Hindlimb muscle (tissue), 1 donor: ENCODE measurements at regions not wholly inside any gene's neighbourhood (a gene's known extent, or its start where the extent isn't known, plus 50 kb on each side); places are given as distances from the start of the nearest gene placed in this dataset.
A peak's percentile ranks its signal among the peaks of the same experiment; 100 is the strongest.

Source experiments
- DNase-seq: peaks from one replicate; pipeline ENCODE4 v3.0.0-alpha.2; 2013

DNA sequence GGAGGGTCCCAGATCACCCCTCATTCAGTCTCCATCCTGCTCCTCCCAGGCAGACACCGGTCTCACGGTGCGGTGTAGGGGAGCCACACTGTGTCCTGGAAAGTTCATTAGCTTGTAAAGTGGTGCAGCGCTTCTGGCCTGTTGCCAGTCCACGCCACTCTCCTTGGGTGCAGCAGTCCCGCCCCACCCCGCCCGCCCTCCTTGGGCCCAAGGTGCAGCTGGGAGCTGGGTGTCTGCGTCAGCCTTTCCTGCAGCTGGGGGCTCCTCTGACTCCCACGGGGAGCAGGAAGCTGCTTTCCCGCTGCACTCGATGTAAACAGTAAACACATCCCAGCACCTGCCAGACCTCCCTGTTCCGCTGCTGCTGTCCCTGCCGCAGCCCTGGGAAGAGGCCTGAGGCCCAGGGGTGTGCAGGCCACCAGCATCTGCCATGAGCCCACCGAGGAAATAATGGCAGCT is 53.8 kb upstream of the ASB18 start:
- DNase-seq: no peak

DNA sequence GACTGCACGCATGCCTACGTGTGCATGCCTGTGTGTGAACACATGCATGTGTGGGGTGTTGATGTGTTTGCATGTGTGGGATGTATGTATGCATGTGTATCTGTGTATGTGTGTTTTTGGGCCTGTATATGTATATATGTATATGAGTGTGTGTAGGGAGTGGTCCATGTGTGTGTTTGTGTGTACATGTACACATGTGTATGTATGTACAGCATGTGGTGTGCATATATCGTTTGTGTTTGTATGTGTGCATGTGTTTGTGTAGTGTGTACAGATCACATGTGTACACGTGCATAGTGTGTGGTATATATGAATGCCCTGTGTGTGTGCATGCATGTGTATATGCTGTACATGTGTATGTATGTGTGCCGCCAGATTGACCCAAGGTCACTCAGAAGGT is 54.2 kb upstream of the ASB18 start:
- DNase-seq: no peak

DNA sequence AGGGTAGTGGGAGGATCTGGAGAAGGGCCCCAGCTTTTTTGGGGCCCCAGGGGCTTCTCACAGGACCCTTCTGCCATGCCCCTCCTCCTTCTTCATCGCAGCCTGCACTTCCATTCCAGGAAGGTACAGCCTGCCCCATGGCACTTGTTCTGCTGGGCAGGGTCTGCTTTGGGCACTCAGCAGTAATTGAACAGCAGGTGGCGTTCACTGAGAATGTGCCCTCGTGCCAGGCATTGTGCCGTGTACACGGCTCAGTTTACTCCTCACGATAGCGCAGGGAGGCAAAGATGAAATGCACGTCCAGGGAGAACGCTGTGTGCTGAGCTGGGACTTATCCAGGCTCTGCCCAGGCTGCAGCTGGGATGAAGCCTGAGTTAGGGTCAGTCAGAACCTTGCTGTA is 54.8 kb upstream of the ASB18 start:
- DNase-seq: no peak

DNA sequence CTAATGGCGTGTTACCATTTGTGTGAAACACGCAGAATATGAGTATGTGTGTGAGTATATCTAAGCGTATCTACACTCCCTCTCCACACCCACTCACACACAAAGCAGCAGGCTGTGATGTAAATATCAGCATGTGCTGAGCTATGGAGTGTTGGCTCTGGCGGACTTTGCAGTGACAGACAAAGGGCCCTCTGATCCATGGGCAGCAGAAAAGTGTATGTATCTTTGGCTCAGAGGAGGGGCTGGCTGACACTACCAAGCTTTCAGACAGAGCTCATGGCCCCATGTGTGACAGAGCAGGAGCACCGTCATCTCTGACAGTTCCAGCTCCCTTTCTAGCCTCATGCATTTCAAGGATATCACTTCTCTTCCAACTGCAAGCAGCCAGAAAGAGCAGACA is 57.2 kb upstream of the ASB18 start:
- no peak for DNase-seq

DNA sequence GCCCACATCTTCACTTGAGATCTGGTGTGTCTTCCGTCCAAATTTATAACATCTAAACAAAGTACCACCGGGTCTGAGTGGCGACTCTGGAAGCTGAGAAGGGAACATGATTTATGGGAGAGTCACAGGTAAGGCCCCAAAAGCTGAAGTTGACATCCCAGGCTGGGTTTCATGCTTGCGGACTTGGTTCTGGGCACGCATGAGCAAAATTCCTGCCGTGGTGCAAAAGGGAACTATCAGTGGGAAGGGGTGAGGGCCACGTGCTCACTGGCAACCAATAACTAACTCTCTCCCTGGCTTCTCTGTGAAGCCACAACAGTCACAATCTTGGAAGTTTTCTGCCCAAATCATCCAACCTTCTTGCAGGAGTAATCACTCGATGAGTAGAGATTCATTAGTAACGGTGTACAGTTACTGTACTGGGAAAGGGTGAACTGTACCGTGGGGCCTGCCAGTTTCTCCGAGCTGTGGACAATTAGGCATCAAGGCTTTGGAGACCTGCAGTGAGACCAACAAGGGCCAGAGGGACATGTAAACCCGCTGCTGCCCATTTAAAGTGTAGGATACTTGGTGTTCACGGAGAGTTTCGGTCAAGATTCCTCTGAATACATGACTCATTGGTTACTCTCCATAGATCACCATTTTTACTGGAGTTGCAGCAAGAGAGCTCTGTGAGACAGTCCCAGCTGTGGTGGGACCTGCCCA is 69.4 kb upstream of the ASB18 start:
- no peak for DNase-seq

DNA sequence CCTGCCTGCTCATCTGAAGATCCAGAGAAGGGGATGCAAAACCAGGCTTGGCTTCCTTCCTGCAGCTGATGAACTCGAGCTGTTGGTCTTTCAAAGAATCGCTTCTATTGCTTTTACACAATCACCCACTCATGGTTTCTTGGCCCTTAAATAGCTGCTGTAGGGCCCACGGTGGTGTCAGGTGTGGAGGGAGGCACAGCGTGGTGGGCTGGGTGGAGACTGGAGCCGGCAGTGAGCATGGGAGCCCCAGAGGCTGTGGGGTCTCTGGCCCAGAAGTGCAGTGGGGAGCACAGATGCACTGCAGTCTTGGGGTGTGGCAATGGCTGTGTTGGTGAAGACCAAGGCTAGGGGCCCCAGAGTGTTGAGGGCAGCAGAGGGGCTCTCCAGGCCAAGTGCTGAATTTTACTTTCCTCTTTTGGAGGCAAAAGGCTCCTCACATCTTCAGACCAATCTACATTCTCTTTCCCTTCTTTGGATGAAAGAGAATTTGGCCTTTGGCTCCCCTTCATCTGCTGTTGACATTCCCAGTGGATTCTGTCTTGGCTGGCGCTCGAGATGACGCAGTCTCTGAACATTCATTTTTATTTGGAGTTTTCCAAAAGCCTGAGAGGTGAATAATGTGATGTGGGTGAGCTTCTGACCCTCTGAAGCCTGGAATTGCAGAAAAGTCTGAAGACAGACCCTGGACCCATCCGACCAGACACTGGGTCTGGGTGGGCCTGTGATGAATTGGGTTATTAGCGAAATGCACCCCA is 70.1 kb upstream of the ASB18 start:
- DNase-seq: peak; percentile 60

DNA sequence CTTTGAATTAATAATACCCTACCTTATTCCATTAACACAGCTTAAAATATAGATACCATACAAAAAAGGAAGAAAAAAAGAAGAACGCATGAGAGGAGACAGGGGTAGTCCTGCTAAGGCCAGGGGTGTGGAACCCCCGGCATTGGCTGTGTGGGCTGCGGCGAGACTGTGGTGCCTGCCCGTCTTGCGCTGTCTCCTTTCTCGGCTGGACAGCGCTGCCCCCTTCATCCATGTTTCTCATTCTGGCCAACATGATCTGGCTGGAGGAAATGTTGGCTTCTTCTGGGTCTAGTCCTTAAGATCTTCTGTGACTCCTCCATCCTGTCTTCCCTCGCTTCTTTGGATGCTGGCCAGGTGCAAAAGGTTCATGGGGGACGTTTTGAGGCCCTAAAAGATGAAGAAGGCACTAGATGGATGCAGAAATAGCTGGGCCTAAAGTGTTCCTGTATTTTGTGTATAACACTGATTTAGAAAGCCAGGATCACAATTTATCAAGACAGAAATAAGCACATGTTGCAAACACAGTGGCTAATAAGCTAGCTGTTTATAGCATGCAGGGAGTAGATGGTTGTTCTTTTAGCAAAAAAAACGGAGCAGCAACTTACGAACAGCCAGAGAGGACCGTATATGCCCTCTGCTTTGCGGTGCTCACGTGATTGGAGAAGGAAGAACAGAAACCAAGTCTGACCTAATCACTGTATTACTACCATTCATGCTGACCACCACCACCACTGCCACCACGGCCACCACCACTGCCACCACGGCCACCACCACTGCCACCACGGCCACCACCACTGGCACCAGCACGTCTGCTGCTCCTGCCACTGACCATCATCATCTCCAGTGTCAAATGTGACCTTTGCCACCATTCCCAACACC is 71.7 kb upstream of the ASB18 start:
- no peak for DNase-seq

DNA sequence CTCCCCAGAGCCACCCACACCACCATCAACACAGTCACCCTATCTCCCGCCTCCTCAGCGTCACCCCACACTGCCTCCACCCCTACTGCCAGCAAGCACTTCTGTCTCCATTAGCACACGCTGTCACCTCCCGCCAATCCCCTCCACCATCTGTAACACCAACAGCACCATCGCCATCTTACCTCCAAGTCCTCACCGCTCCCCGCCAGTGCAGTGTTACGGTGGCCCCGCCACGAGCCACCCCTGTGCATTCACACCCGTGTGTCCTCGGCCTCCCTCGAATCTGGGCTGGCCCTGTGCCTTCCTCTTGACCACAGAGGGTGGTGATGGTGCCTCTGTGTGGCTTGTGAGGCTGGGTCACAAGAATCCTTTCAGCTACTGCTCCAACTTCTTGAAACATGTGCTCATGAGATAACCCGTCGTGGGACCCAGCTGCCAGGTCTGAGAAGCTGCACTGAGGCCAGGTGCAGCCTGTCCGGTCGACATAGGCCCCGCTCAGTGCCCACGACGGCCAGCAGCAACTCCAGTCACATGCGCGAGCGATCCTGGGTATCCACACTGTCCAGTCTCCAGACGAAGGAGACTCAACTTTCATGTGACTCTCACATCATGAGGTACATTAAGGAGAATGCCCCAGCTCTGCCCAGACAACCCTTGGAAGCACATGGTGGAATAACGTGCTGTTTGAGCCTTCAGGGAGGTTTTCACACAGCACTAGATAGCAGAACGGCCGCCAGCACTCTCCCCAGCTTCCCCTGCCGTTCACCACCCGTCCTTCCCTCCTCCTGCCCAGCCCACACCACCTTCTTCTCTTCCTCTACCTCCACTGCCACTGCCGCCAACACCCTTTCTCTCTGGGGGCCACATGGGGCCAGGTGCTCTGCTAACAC is 72.6 kb upstream of the ASB18 start:
- no peak for DNase-seq

DNA sequence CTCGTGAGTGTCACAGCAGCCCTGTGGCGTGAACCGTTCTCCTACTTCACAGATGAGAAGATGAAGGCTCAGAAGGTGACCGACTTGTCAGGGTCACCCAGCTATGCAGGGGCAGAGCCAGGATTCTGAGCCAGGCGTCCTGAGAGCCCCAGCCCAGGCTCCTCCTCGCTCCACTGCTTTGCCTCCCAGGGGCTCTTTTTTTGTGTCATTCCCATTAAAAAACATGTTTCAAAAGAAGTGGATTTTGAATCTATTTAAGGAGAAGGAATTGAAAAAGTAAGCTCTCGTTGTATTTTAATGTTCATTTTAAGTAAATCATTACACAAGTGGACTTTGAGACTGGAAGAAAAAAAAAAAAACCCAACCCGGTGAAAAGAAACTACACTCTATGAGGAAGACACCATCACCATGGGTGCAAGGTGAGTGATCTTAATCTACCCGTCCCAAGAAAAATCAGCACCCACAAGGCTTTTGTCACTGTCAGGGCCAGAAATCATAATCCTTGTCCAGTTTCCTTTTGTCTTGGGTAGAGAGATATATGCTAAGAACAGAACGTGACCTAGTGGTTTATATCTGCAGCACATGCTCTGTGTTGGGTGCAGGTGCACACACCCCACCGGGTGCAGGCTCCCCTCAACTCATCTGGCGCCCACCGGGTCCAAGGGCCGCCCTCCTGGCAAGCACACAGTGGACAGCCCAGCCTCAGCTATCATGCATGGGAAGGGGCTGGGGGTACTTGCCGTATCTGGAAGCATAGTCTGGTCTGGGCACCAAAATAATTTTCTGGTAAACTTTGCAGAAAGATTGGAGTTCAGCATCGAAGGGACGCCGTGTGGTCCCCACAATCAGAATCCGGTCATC is 73.5 kb upstream of the ASB18 start:
- no peak for DNase-seq

DNA sequence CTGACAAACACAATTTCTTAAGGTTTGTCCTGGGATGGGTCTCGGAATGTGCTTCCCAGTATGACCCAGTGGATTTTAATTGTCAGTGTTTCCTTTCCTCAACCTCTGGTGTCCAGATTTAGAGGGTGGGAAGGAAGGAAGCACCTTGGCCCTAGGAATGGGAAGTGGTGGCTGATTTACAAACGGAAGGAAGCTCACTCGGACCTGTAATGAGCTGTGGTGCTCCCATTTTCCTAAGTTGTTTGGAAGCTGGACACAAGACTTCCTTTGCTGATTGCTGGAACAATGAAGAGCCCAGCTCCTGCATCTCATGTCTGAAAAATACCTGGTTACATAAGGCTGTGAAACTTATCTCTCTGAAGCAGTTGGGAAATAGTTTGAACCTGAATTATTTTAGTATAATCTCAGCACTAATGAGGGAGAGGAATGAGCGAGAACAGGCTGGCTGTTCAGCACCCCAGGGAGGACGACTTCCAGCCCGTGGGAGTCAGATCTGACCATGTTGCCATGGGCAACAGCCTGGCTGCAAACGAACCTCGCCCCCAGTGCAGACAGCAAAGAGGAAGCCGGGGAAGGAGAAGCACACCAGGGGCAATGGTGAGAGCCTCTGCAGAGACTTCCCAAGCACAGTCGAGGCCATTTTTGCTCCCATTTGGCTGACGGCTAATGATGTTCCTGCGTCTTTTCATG is 74.4 kb upstream of the ASB18 start:
- DNase-seq: no peak

DNA sequence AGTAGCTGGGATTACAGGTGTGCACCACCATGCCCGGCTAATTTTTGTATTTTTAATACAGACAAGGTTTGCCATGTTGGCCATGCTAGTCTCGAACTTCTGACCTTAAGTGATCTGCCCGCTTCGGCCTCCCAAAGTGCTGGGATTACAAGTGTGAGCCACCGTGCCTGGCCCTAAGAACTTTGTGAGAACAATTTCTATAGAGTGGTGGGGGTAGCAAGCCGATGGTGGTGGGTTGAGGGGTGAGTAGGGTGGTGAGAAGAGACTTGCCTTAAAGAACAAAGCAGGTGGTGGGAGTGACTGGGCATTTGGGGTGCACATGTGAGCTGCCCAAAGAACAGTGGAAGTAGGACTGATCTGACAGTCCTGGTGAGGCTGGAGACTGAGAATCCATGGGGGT is 76.0 kb upstream of the ASB18 start:
- no peak for DNase-seq

DNA sequence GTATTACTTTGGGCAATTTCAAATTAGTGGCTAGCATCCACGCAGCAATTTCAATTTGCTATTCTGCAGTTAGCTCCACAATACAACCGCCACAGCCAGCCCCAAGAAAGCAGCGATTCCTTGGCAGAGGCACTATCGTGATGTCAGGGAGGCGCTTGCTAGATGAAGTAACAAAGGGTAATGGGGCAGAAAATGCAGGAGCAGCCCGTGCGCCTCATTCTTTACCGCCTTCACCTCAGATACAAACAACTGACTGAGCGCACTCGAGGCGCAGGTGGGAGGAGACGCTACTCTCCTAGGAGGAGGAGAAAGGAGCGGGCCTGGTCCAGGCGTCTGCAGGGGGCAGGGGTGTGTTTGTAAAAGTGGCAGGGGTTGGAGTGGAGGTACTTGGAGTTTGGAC is 76.9 kb upstream of the ASB18 start:
- DNase-seq: no peak

DNA sequence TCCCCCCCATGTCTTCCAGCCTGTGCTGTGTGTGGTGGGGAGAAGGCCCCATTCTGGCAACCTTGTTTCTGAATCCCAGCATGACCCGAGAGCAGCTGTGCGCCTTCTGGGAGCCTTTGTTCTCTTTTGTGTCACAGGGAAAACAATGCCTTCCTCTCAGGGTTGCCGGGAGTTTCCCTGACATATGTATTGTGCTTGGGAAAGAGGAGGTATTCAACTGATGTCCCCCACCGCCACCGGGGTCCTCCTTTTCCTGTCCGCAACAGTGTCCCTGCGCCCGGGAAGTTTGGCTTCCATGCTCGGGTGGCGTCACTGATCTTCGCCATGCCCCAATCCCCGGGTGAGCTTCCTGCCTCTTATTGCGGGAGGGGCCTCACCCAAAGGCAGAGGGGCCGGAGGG is 77.5 kb upstream of the ASB18 start:
- no peak for DNase-seq

DNA sequence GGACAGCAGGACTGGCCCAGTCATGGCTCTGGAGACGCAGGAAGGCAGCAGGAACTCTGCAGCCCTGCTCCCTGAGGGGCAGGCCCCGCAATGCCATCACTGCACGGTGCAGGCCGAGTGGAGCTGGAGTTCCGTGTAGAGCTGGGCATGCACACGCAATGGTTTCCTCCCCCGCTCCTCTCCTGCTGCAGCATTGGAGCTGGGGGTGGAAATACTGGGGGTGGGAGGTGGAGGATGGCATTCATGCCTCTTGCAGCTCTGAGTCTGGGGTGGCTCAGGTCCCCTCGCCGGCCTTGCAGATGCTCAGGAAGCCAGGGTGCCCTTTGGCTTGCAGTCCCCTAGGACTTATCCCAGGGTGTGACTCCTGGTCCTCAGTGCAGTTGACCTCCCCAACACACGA is 78.3 kb upstream of the ASB18 start:
- no peak for DNase-seq

DNA sequence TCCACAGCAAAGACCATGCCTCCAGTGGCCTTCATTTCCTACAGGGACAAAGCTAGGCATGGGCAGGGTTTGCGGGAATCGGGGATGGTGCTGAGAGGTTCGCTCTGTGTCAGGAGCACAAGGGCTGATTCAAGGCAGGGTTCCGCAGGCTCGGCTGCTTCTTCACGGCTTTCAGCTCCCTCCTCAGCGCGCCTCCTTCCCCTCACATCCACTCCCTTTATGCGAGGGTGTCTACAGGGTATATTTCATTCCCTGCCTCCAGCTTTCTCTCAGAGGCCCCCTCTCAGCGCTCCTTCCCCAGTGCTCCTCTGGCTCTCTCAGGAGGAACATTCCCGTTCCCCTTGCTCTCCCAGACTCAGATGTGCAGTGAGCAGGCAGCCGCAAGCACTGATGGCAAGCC is 78.7 kb upstream of the ASB18 start:
- no peak for DNase-seq

DNA sequence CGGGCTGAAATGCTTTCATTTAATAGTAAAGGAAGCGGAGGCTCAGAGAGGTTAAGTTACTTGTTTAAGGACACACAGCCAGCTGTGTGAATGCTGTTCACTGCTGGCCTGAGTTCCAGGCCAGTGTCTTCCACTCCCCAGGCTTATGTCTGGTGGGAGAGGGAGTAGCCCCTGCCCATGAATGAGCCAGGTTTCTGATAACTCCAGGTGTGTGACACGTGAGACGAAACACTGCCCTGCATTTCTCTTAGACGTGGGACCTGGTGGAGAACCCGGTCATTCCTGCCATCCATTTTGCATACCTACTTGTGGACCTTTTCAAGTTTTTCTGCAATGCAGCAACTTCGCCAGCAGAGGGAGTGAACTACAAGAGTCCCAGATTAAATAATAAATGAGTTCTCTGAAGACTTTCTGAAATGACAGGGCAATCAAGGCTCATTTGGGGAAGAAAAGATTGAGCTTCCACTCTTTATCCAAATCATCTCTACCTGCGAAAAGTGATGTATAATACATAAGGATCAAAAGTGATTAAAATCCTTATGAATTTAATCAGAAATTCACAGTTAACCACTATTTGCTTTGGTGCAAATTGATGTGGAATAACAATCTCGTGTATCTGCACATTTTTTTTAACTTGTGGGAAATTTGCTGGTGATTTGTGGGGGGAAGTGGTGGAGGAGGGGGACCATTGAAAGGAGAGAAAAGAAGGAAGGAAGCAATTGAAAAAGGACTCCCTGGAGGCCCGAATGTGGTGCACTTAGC is 79.4 kb upstream of the ASB18 start:
- peak; percentile 46 for DNase-seq

DNA sequence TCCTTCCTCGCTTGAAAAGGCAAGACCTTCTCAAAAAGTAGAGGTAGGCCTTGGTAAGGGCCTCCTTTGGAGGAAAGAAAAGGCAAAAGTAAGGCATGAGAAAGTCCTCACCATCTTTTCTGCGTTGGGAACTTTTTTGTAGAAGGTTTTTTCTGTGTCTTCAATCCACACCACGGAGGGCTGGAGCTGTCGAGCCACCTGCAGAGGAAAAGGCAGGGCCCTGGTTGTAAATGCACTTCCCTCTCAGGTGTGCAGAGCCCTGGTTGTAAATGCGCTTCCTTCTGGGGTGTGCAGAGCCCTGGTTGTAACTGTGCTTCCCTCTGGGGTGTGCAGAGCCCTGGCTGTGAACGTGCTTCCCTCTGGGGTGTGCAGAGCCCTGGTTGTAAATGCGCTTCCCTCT is 80.2 kb upstream of the ASB18 start:
- no peak for DNase-seq

DNA sequence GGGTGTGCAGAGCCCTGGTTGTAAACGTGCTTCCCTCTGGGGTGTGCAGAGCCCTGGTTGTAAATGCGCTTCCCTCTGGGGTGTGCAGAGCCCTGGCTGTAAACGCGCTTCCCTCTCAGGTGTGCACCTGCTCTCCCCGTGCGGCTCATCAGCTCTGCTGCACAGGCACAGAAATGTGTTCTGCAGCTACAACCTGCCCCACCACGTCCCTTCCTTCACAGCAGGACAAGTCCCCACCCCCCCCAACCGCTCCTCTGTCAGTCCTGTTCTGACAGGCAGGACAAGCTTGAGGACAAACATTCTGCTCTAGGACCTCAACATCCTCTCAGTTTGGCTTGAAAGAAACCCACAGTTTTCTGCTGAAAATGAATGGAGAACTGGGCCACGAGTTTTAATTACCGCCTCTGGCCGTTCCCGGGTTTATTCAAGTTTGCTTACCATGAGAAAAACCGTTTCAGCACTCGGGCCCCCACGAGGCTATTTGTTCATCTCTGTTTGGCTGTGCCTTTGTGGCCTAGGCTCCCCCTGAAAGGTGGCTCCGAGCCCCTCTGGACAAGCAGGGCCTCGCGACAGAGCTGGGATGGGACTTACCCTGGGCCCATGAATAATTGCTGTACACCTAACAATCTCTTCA is 81.0 kb upstream of the ASB18 start:
- no peak for DNase-seq

DNA sequence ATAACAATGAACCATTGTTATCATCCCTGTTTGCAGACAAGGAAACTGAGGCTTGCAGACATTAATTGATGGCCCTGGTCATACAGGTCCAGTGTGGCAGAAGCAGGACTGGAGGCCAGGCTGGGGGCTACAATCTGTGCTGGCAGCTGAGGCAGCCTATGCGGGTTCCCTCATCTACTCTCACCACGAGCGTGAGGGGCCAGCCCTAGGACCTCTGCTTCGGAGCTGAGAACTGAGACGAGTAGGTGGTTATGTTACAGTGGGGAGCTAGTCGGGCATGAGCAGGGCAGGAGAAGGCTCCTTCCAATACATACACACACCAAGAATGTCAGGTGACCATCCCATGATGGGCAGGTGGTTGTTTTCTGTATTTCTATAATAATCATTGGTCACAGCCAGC is 82.2 kb upstream of the ASB18 start:
- no peak for DNase-seq
